ENCODE measurements at regions not wholly inside any gene's neighbourhood (a gene's known extent, or its start where the extent isn't known, plus 50 kb on each side); places are given as distances from the start of the nearest gene placed in this dataset.

- peak; percentile 70 for DNase-seq (ENCODE audit: low spot score)
- H3K4me1 ChIP-seq (ENCODE audit: insufficient read depth, low read length, poor library complexity, severe bottlenecking): no peaks in the 10 kb centered on the region
- intact Hi-C loops (cut with micrococcal nuclease; ENCODE audit: unreplicated experiment): loop anchor here (2.0 kb wide), 1 partner anchor 323 kb away; no protein-coding TSS in a partner anchor
- CTCF ChIA-PET: no interaction called here
- POLR2A ChIA-PET (ENCODE audit: low non-redundant PET): no interaction called here
- no TSS peak for BruUV-seq (replicated peaks)
- H3K4me3 ChIP-seq (ENCODE audit: low read depth, low read length, poor library complexity, severe bottlenecking): no peak overlapping the region
- no peak overlapping the region for H3K27ac ChIP-seq (ENCODE audit: low read depth, low read length, poor library complexity, severe bottlenecking)
- TF ChIP-seq EZH2 (IDR thresholded peaks at IDR 0.05; ENCODE audit: borderline replicate concordance, low read depth, low read length, poor library complexity, severe bottlenecking): no peak
- peak; percentile 75 for TF ChIP-seq CTCF (conservative IDR thresholded peaks at IDR 0.05; ENCODE audit: low read depth, low read length)
- no peaks in the 10 kb centered on the region for H3K27me3 ChIP-seq (replicated peaks; ENCODE audit: insufficient read depth, low read depth, low read length, poor library complexity)
- H3K36me3 ChIP-seq (ENCODE audit: insufficient read depth, low read length, poor library complexity, severe bottlenecking): no peaks in the 10 kb centered on the region
- no peaks in the 10 kb centered on the region for H3K9me3 ChIP-seq (ENCODE audit: low read depth, low read length, poor library complexity, severe bottlenecking)
Observed at GRCh38 chr13:32911506-32911905, 104.7 kb upstream of the KL start.

GRCh38 chr13:32914686-32915085, 101.5 kb upstream of the KL start:
- intact Hi-C loops (cut with micrococcal nuclease; ENCODE audit: unreplicated experiment): no loop called here
- TF ChIP-seq EZH2 (IDR thresholded peaks at IDR 0.05; ENCODE audit: borderline replicate concordance, low read depth, low read length, poor library complexity, severe bottlenecking) (no peak), CTCF (conservative IDR thresholded peaks at IDR 0.05; ENCODE audit: low read depth, low read length) (no peak)
- POLR2A ChIA-PET (ENCODE audit: low non-redundant PET): interaction anchor here (0.6 kb wide), 1 partner anchor 106 kb away, joined by 9 read pairs; no protein-coding TSS in a partner anchor

GRCh38 chr13:32917504-32917903, 98.7 kb upstream of the KL start:
- no peak for TF ChIP-seq EZH2 (IDR thresholded peaks at IDR 0.05; ENCODE audit: borderline replicate concordance, low read depth, low read length, poor library complexity, severe bottlenecking)
- no peak for TF ChIP-seq CTCF (conservative IDR thresholded peaks at IDR 0.05; ENCODE audit: low read depth, low read length)
- intact Hi-C loops (cut with micrococcal nuclease; ENCODE audit: unreplicated experiment): no loop called here
- POLR2A ChIA-PET (ENCODE audit: low non-redundant PET): no interaction called here
- H3K36me3 ChIP-seq (ENCODE audit: insufficient read depth, low read length, poor library complexity, severe bottlenecking): no peaks in the 10 kb centered on the region
- no TSS peak for BruUV-seq (replicated peaks)
- H3K27ac ChIP-seq (ENCODE audit: low read depth, low read length, poor library complexity, severe bottlenecking): no peak overlapping the region
- CTCF ChIA-PET: no interaction called here
- peak; percentile 31 for DNase-seq (ENCODE audit: low spot score)
- no peaks in the 10 kb centered on the region for H3K27me3 ChIP-seq (replicated peaks; ENCODE audit: insufficient read depth, low read depth, low read length, poor library complexity)
- no peak overlapping the region for H3K4me3 ChIP-seq (ENCODE audit: low read depth, low read length, poor library complexity, severe bottlenecking)
- H3K4me1 ChIP-seq (ENCODE audit: insufficient read depth, low read length, poor library complexity, severe bottlenecking): peaks cover 3% of the 10 kb centered on the region
- no peaks in the 10 kb centered on the region for H3K9me3 ChIP-seq (ENCODE audit: low read depth, low read length, poor library complexity, severe bottlenecking)

More at GRCh38 chr13:32914686-32915085, 101.5 kb upstream of the KL start:
- no peak for DNase-seq (ENCODE audit: low spot score)
- Histone ChIP-seq H3K4me1 (ENCODE audit: insufficient read depth, low read length, poor library complexity, severe bottlenecking) (peaks cover 3% of the 10 kb centered on the region), H3K36me3 (ENCODE audit: insufficient read depth, low read length, poor library complexity, severe bottlenecking) (no peaks in the 10 kb centered on the region), H3K9me3 (ENCODE audit: low read depth, low read length, poor library complexity, severe bottlenecking) (no peaks in the 10 kb centered on the region), H3K4me3 (ENCODE audit: low read depth, low read length, poor library complexity, severe bottlenecking) (no peak overlapping the region), H3K27me3 (replicated peaks; ENCODE audit: insufficient read depth, low read depth, low read length, poor library complexity) (no peaks in the 10 kb centered on the region), H3K27ac (ENCODE audit: low read depth, low read length, poor library complexity, severe bottlenecking) (no peak overlapping the region)
- no TSS peak for BruUV-seq (replicated peaks)
- CTCF ChIA-PET: interaction anchor here (0.6 kb wide), 2 partner anchors 212 to 275 kb away, joined by 3 to 5 read pairs; no protein-coding TSS in a partner anchor
